GM23338 (cell line): ENCODE measurements at regions not wholly inside any gene's neighbourhood (a gene's known extent, or its start where the extent isn't known, plus 50 kb on each side); places are given as distances from the start of the nearest gene placed in this dataset.

Experiments
- CREB1 ChIP-seq: fragments of 250-450 bp; sonication (Bioruptor Pico); IDR thresholded peaks from 2 replicates; pipeline ENCODE4 v1.5.0; 2020; ENCODE audit warnings: low read depth, mild to moderate bottlenecking, moderate library complexity
- CTCF ChIP-seq, 2 experiments: fragments of 200-600 bp in 1 of 2; sonication (generic) in 1 of 2; conservative IDR thresholded peaks; 2 replicates each; pipeline versions ENCODE4 v1.5.1 to v1.6.1; 2016 to 2017; ENCODE audit warnings: antibody characterized with exemption in 2 of 2, low read depth in 2 of 2, mild to moderate bottlenecking in 2 of 2, moderate library complexity in 1 of 2
- EZH2 ChIP-seq: fragments of 200-600 bp; sonication (generic); IDR thresholded peaks from one replicate; pipeline ENCODE4 v1.8.0; 2017; ENCODE audit warnings: antibody characterized with exemption, mild to moderate bottlenecking, low read depth; ENCODE audit not compliant: unreplicated experiment
- EZH2phosphoT487 ChIP-seq: fragments of 200-600 bp; sonication (generic); IDR thresholded peaks from one replicate; pipeline ENCODE4 v1.8.1; 2018; ENCODE audit warnings: antibody characterized with exemption; ENCODE audit not compliant: unreplicated experiment
- POLR2AphosphoS5 ChIP-seq: IDR thresholded peaks from 2 replicates; pipeline ENCODE4 v1.6.1; 2016; ENCODE audit warnings: antibody characterized with exemption, low read depth
- REST ChIP-seq: IDR thresholded peaks from one replicate; pipeline ENCODE4 v1.6.1; 2018; ENCODE audit warnings: antibody characterized with exemption; ENCODE audit not compliant: unreplicated experiment

- TF ChIP-seq EZH2: no peak
- no peak for TF ChIP-seq REST
- no peak for TF ChIP-seq CTCF (conservative IDR thresholded peaks at IDR 0.05; ENCODE audit: low read depth in 2 of 2)
- TF ChIP-seq POLR2AphosphoS5: no peak
- TF ChIP-seq CREB1: no peak
- no peak for TF ChIP-seq EZH2phosphoT487
These were observed 319.4 kb downstream of the CDH10 start for GRCh38 chr5:24325306-24325832.
